ENCODE measurements at regions not wholly inside any gene's neighbourhood (a gene's known extent, or its start where the extent isn't known, plus 50 kb on each side); places are given as distances from the start of the nearest gene placed in this dataset.
A peak's percentile ranks its signal among the peaks of the same experiment; 100 is the strongest.

DNA sequence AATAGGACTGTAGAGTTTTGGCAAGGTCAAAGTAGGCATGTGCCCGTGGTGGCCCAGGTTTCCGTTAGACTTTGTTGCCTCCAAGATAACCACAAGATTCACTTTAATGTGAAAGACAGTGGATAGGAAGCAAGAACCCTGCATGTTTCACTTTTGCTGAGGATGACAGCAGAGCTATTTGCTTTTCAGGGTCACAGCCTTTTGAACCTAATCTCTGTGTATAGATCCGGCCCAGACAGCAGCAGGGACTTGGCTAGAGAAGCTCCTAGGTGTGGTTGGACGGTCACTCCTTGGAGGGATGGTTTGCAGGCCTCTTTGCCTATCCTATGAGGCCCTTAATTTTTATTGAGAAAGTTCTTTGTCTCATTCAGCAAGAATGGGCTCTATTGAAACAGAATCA is 538.8 kb downstream of the HACE1 start:
- Histone ChIP-seq H3K79me2 (ENCODE audit: low read length) (no peaks in the 10 kb centered on the region), H3K36me3 (ENCODE audit: low read depth, low read length) (no peaks in the 10 kb centered on the region), H3K4me3 (ENCODE audit: low read length) (no peak overlapping the region), H3K9ac (ENCODE audit: low read length) (no peak overlapping the region), H3K27me3 (ENCODE audit: low read length) (no peaks in the 10 kb centered on the region), H3K9me2 (replicated peaks; ENCODE audit: low read length) (no peaks in the 10 kb centered on the region), H3K4me2 (ENCODE audit: low read length) (no peak overlapping the region), H3K27ac (ENCODE audit: low read length) (no peak overlapping the region), H3K4me1 (ENCODE audit: insufficient read depth, low read length) (peaks cover 6% of the 10 kb centered on the region; the same call in 1 of the 2 replicates), H3F3A (ENCODE audit: low read length, unreplicated experiment) (no peaks in the 10 kb centered on the region), H4K20me1 (ENCODE audit: low read length) (no peaks in the 10 kb centered on the region), H2AFZ (ENCODE audit: low read length) (no peak overlapping the region), H3K9me3 (ENCODE audit: low read length) (no peaks in the 10 kb centered on the region)
- no peak for TF ChIP-seq EZH2 (IDR thresholded peaks at IDR 0.05; ENCODE audit: low read length, unreplicated experiment)
- TF ChIP-seq EZH2phosphoT487 (IDR thresholded peaks at IDR 0.05; ENCODE audit: borderline replicate concordance, low read length), result no peak
- TF ChIP-seq, protein P1, sequence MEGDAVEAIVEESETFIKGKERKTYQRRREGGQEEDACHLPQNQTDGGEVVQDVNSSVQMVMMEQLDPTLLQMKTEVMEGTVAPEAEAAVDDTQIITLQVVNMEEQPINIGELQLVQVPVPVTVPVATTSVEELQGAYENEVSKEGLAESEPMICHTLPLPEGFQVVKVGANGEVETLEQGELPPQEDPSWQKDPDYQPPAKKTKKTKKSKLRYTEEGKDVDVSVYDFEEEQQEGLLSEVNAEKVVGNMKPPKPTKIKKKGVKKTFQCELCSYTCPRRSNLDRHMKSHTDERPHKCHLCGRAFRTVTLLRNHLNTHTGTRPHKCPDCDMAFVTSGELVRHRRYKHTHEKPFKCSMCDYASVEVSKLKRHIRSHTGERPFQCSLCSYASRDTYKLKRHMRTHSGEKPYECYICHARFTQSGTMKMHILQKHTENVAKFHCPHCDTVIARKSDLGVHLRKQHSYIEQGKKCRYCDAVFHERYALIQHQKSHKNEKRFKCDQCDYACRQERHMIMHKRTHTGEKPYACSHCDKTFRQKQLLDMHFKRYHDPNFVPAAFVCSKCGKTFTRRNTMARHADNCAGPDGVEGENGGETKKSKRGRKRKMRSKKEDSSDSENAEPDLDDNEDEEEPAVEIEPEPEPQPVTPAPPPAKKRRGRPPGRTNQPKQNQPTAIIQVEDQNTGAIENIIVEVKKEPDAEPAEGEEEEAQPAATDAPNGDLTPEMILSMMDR (conservative IDR thresholded peaks at IDR 0.05; ENCODE audit: low read depth, low read length), result no peak
- no peak for DNase-seq
- intact Hi-C loops (cut with micrococcal nuclease), result loop anchor here (10.0 kb wide), 1 partner anchor 526 kb away; no protein-coding TSS in a partner anchor
- no TSS peak for BruUV-seq (replicated peaks)
- ATAC-seq, result no peak
- ChIA-PET CTCF (no interaction called here), POLR2A (ENCODE audit: unreplicated experiment) (no interaction called here)

DNA sequence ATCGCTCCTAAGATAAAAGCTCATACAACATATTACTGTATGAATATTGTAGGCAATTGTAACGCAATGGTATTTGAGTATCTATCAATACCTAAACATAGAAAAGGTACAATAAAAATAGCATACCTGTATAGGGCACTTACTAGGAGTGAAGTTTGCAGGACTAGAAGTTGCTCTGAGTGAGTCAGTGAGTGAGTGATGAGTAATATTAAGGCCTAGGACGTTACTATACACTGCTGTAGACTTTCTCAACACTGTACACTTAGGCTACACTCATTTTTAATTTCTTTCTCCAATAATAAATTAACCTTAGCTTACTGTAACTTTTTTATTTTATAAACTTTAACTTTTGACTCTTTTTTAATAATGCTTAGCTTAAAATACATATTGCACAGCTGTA is 546.9 kb downstream of the HACE1 start:
- Histone ChIP-seq H3K9ac (ENCODE audit: low read length) (no peak overlapping the region), H3K4me3 (ENCODE audit: low read length) (no peak overlapping the region), H3K9me2 (replicated peaks; ENCODE audit: low read length) (no peaks in the 10 kb centered on the region), H3K27ac (ENCODE audit: low read length) (no peak overlapping the region), H3K27me3 (ENCODE audit: low read length) (no peaks in the 10 kb centered on the region), H3K79me2 (ENCODE audit: low read length) (no peaks in the 10 kb centered on the region), H2AFZ (ENCODE audit: low read length) (no peak overlapping the region), H3K4me2 (ENCODE audit: low read length) (no peak overlapping the region), H3K36me3 (ENCODE audit: low read depth, low read length) (no peaks in the 10 kb centered on the region), H4K20me1 (ENCODE audit: low read length) (no peaks in the 10 kb centered on the region), H3K4me1 (ENCODE audit: insufficient read depth, low read length) (no peaks in the 10 kb centered on the region), H3F3A (ENCODE audit: low read length, unreplicated experiment) (no peaks in the 10 kb centered on the region), H3K9me3 (ENCODE audit: low read length) (no peaks in the 10 kb centered on the region)
- ChIA-PET POLR2A (ENCODE audit: unreplicated experiment) (no interaction called here), CTCF (no interaction called here)
- TF ChIP-seq EZH2phosphoT487 (IDR thresholded peaks at IDR 0.05; ENCODE audit: borderline replicate concordance, low read length), result no peak
- TF ChIP-seq, protein P1 (conservative IDR thresholded peaks at IDR 0.05; ENCODE audit: low read depth, low read length), result no peak
- no peak for TF ChIP-seq EZH2 (IDR thresholded peaks at IDR 0.05; ENCODE audit: low read length, unreplicated experiment)
- DNase-seq (peak; percentile 36), ATAC-seq (peak; percentile 94)
- intact Hi-C loops (cut with micrococcal nuclease), result no loop called here
- BruUV-seq (replicated peaks), result no TSS peak

DNA sequence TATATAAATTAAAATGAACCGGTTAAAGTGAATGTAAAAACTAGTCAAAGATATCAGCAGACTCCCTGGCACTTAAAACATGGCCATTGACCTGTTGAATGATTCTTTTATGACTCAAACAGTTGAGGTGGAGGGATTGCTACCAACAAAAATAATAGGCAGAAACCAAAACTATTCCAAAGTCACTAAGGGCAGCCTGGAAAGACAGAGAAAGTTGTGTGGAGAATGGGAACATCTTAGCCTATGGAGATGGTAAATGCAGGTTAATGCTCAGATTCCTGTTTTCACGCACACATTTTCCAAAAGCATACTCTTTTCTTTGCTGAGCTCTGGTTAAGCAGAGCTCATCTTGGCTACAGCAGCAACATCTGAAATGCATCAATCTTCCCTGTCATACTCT is 553.5 kb downstream of the HACE1 start:
- no peaks in the 10 kb centered on the region for H3K79me2 ChIP-seq (ENCODE audit: low read length)
- no peaks in the 10 kb centered on the region for H4K20me1 ChIP-seq (ENCODE audit: low read length)
- H3K9ac ChIP-seq (ENCODE audit: low read length), result no peak overlapping the region
- H3K4me3 ChIP-seq (ENCODE audit: low read length), result no peak overlapping the region
- no TSS peak for BruUV-seq (replicated peaks)
- CTCF ChIA-PET, result no interaction called here
- ATAC-seq, result no peak
- H3K36me3 ChIP-seq (ENCODE audit: low read depth, low read length), result no peaks in the 10 kb centered on the region
- no peaks in the 10 kb centered on the region for H3K4me1 ChIP-seq (ENCODE audit: insufficient read depth, low read length)
- TF ChIP-seq, protein P1 (conservative IDR thresholded peaks at IDR 0.05; ENCODE audit: low read depth, low read length), result no peak
- TF ChIP-seq EZH2phosphoT487 (IDR thresholded peaks at IDR 0.05; ENCODE audit: borderline replicate concordance, low read length), result no peak
- no peak for TF ChIP-seq EZH2 (IDR thresholded peaks at IDR 0.05; ENCODE audit: low read length, unreplicated experiment)
- H3K9me2 ChIP-seq (replicated peaks; ENCODE audit: low read length), result no peaks in the 10 kb centered on the region
- no peaks in the 10 kb centered on the region for H3K9me3 ChIP-seq (ENCODE audit: low read length)
- peak; percentile 6 for DNase-seq
- POLR2A ChIA-PET (ENCODE audit: unreplicated experiment), result no interaction called here
- H2AFZ ChIP-seq (ENCODE audit: low read length), result no peak overlapping the region
- no peaks in the 10 kb centered on the region for H3K27me3 ChIP-seq (ENCODE audit: low read length)
- no peaks in the 10 kb centered on the region for H3F3A ChIP-seq (ENCODE audit: low read length, unreplicated experiment)
- no peak overlapping the region for H3K27ac ChIP-seq (ENCODE audit: low read length)
- H3K4me2 ChIP-seq (ENCODE audit: low read length), result no peak overlapping the region
- intact Hi-C loops (cut with micrococcal nuclease), result no loop called here

All from PC-3 (cell line).